Hematopoietic multipotent progenitor cell treated with erythropoietin and hydrocortisone succinate and interleukin-3 and kit ligand, for 17 days (in vitro differentiated cells): ENCODE measurements at regions not wholly inside any gene's neighbourhood (a gene's known extent, or its start where the extent isn't known, plus 50 kb on each side); places are given as distances from the start of the nearest gene placed in this dataset.
A peak's percentile ranks its signal among the peaks of the same experiment; 100 is the strongest.
"Not testable (repeated sequence)": the region's sequence is repeated elsewhere in the genome, so short reads cannot be mapped to it uniquely, and the experiment has no call there.

ENCODE experiments used
- DNase-seq: peaks from one replicate; pipeline ENCODE4 v3.0.0-alpha.2; 2015; ENCODE audit warnings: low spot score

- no peak for DNase-seq
Measured at GRCh38 chr4:177246641-177247584, 62.8 kb upstream of the NEIL3 start.

GRCh38 chr4:177250056-177250696 lies 59.5 kb upstream of the NEIL3 start:
- DNase-seq, result peak; percentile 11

- DNase-seq, result no peak
Measured at GRCh38 chr4:177251237-177251636, 58.4 kb upstream of the NEIL3 start.

- no peak for DNase-seq
Measured at GRCh38 chr4:177255359-177255758, 54.3 kb upstream of the NEIL3 start.

- DNase-seq, result no peak
Measured at GRCh38 chr4:177256950-177257349, 52.7 kb upstream of the NEIL3 start.

- not testable (repeated sequence) for DNase-seq
Measured at GRCh38 chr4:177259466-177259865, 50.2 kb upstream of the NEIL3 start.
